ENCODE measurements at regions not wholly inside any gene's neighbourhood (a gene's known extent, or its start where the extent isn't known, plus 50 kb on each side); places are given as distances from the start of the nearest gene placed in this dataset.

DNA sequence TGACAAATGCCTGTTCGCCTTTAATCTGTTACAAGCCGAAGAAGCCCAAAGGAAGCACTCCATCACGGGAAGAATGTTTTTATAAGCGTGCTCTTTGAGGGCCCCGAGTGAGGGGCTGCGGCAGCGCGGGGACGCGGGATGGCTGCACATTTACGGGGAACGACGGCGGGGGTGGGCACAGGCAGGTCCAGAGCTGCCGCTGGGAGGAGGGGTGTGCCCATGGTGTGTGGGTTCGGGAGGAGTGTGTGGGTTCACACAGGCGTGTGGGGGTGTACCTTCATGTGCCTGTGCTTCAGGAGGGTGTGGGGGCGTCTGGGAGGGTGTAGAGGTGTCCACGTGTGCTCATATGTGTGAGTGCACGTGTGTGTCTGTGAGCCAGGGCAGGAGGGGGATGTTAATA is 155.9 kb upstream of the ZC3H12A start:
- no peaks in the 10 kb centered on the region for H3K27me3 ChIP-seq (replicated peaks; ENCODE audit: control insufficient read depth, insufficient read depth, low read length)
- no peaks in the 10 kb centered on the region for H3K36me3 Mint-ChIP-seq (ENCODE audit: insufficient read depth, unreplicated experiment)
- no peaks in the 10 kb centered on the region for H3K9me3 Mint-ChIP-seq (ENCODE audit: unreplicated experiment)
- TF ChIP-seq, protein P1, sequence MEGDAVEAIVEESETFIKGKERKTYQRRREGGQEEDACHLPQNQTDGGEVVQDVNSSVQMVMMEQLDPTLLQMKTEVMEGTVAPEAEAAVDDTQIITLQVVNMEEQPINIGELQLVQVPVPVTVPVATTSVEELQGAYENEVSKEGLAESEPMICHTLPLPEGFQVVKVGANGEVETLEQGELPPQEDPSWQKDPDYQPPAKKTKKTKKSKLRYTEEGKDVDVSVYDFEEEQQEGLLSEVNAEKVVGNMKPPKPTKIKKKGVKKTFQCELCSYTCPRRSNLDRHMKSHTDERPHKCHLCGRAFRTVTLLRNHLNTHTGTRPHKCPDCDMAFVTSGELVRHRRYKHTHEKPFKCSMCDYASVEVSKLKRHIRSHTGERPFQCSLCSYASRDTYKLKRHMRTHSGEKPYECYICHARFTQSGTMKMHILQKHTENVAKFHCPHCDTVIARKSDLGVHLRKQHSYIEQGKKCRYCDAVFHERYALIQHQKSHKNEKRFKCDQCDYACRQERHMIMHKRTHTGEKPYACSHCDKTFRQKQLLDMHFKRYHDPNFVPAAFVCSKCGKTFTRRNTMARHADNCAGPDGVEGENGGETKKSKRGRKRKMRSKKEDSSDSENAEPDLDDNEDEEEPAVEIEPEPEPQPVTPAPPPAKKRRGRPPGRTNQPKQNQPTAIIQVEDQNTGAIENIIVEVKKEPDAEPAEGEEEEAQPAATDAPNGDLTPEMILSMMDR (IDR thresholded peaks at IDR 0.05; ENCODE audit: insufficient read depth in 1 of 2, low read depth in 1 of 2, low read length in 1 of 2, severe bottlenecking in 1 of 2, unreplicated experiment in 1 of 2), result no peak
- no peaks in the 10 kb centered on the region for H3K36me3 ChIP-seq (ENCODE audit: control insufficient read depth, insufficient read depth, low read length)
- intact Hi-C loops (cut with micrococcal nuclease; ENCODE audit: unreplicated experiment), result no loop called here
- H3K9me3 ChIP-seq, result no peaks in the 10 kb centered on the region
- no peak overlapping the region for H3K4me3 Mint-ChIP-seq (ENCODE audit: unreplicated experiment)
- BruUV-seq (replicated peaks), result no TSS peak
- no peaks in the 10 kb centered on the region for H3K4me1 Mint-ChIP-seq (ENCODE audit: low read depth, unreplicated experiment)
- H3K4me3 ChIP-seq (ENCODE audit: low read depth, low read length), result no peak overlapping the region
- ChIA-PET CTCF (no interaction called here), POLR2A (no interaction called here)
- no peak overlapping the region for H3K27ac Mint-ChIP-seq (ENCODE audit: unreplicated experiment)
- no peak for DNase-seq
- H3K4me1 ChIP-seq, result no peaks in the 10 kb centered on the region
- peaks cover 22% of the 10 kb centered on the region for H3K27me3 Mint-ChIP-seq (ENCODE audit: insufficient read depth, unreplicated experiment)

DNA sequence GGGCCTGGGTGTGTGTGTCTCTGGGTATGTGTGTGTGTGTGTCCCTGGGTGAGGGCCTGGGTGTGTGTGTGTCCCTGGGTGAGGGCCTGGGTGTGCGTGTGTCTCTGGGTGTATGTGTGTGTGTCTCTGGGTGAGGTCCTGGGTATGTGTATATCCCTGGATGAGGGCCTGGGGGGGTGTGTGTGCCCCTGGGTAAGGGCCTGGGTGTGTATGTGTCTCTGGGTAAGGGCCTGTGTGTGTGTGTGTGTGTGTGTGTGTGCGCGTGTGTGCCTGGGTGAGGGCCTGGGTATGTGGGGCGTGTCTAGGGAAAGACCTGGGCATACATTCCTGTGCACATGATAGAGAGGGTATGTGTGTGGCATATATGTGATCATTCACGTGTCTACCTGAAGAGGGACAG is 155.1 kb upstream of the ZC3H12A start:
- intact Hi-C loops (cut with micrococcal nuclease; ENCODE audit: unreplicated experiment), result no loop called here
- no TSS peak for BruUV-seq (replicated peaks)
- Mint-ChIP-seq H3K4me3 (ENCODE audit: unreplicated experiment) (no peak overlapping the region), H3K27ac (ENCODE audit: unreplicated experiment) (no peak overlapping the region), H3K36me3 (ENCODE audit: insufficient read depth, unreplicated experiment) (no peaks in the 10 kb centered on the region), H3K9me3 (ENCODE audit: unreplicated experiment) (no peaks in the 10 kb centered on the region), H3K27me3 (ENCODE audit: insufficient read depth, unreplicated experiment) (peaks cover 15% of the 10 kb centered on the region), H3K4me1 (ENCODE audit: low read depth, unreplicated experiment) (no peaks in the 10 kb centered on the region)
- Histone ChIP-seq H3K9me3 (0 out of 2 replicates have a peak, but pooled peaks cover 3% of the 10 kb centered on the region), H3K27me3 (replicated peaks; ENCODE audit: control insufficient read depth, insufficient read depth, low read length) (no peaks in the 10 kb centered on the region), H3K4me3 (ENCODE audit: low read depth, low read length) (no peak overlapping the region), H3K4me1 (no peaks in the 10 kb centered on the region), H3K36me3 (ENCODE audit: control insufficient read depth, insufficient read depth, low read length) (no peaks in the 10 kb centered on the region)
- CTCF ChIA-PET, result no interaction called here
- TF ChIP-seq, protein P1 (IDR thresholded peaks at IDR 0.05; ENCODE audit: insufficient read depth in 1 of 2, low read depth in 1 of 2, low read length in 1 of 2, severe bottlenecking in 1 of 2, unreplicated experiment in 1 of 2), result no peak
- no peak for DNase-seq
- POLR2A ChIA-PET, result no interaction called here

DNA sequence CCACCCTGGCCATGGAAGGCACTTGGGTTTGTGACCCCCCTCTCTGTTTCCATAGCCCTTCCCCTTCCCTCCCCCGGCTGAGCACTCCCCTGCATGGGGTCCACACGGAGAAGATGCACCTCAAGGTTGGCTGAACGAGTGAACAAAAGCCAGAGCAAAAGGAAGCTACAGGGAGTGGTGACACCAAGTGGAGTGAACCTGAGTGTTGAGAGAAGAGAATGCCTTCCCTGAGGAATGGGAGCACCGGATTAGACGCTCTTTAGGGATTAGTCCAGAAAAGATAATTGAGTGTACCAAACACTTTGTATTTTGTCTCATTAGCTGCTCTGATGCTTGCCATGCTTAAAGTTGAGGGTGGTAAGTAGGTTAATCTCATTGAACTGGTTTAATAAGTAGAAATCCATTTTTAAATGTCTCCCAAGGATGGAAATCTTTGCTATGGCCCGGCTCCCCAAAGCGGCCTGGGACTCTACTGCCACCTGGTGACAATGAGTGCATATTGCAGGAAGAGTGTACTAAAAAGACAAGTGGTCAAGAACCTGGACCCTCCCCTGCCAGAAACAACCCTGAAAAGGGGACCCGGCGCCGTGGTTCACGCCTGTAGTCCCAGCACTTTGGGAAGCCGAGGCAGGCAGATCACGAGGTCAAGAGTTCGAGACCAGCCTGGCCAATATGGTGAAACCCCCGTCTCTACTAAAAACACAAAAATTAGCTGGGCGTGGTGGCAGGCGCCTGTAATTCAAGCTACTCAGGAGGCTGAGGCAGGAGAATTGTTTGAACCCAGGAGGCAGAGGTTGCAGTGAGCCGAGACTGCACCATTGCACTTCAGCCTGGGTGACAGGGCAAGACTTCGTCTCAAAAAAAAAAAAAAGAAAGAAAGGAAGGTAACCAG is 150.6 kb upstream of the ZC3H12A start:
- H3K4me3 ChIP-seq (ENCODE audit: low read depth, low read length), result no peak overlapping the region
- DNase-seq, result peak in 1 of 2 experiments; percentile 6
- no peaks in the 10 kb centered on the region for H3K36me3 Mint-ChIP-seq (ENCODE audit: insufficient read depth, unreplicated experiment)
- intact Hi-C loops (cut with micrococcal nuclease; ENCODE audit: unreplicated experiment), result no loop called here
- no peaks in the 10 kb centered on the region for H3K9me3 Mint-ChIP-seq (ENCODE audit: unreplicated experiment)
- H3K27me3 ChIP-seq (replicated peaks; ENCODE audit: control insufficient read depth, insufficient read depth, low read length), result no peaks in the 10 kb centered on the region
- H3K27ac Mint-ChIP-seq (ENCODE audit: unreplicated experiment), result no peak overlapping the region
- ChIA-PET CTCF (no interaction called here), POLR2A (no interaction called here)
- TF ChIP-seq, protein P1 (IDR thresholded peaks at IDR 0.05; ENCODE audit: insufficient read depth in 1 of 2, low read depth in 1 of 2, low read length in 1 of 2, severe bottlenecking in 1 of 2, unreplicated experiment in 1 of 2), result peak; percentile 42 to 52
- H3K4me1 ChIP-seq, result no peaks in the 10 kb centered on the region
- no peak overlapping the region for H3K4me3 Mint-ChIP-seq (ENCODE audit: unreplicated experiment)
- H3K27me3 Mint-ChIP-seq (ENCODE audit: insufficient read depth, unreplicated experiment), result peaks cover 13% of the 10 kb centered on the region
- H3K9me3 ChIP-seq, result 0 out of 2 replicates have a peak, but pooled peaks cover 3% of the 10 kb centered on the region
- BruUV-seq (replicated peaks), result no TSS peak
- H3K4me1 Mint-ChIP-seq (ENCODE audit: low read depth, unreplicated experiment), result no peaks in the 10 kb centered on the region
- H3K36me3 ChIP-seq (ENCODE audit: control insufficient read depth, insufficient read depth, low read length), result no peaks in the 10 kb centered on the region

All from Caco-2 (cell line).